HG02588 (cell line): ENCODE measurements at regions not wholly inside any gene's neighbourhood (a gene's known extent, or its start where the extent isn't known, plus 50 kb on each side); places are given as distances from the start of the nearest gene placed in this dataset.
A peak's percentile ranks its signal among the peaks of the same experiment; 100 is the strongest.
"Not testable (repeated sequence)": the region's sequence is repeated elsewhere in the genome, so short reads cannot be mapped to it uniquely, and the experiment has no call there.

Source experiments
- ATAC-seq: cut with Tn5 transposase; IDR thresholded peaks from one replicate; pipeline ENCODE4 v1.9.1; 2021; ENCODE audit warnings: mild to moderate bottlenecking, moderate library complexity; ENCODE audit not compliant: unreplicated experiment

- no peak for ATAC-seq
Measured at GRCh38 chr12:46087916-46088439, 97.6 kb upstream of the SCAF11 start.

GRCh38 chr12:46084666-46085631, 94.6 kb upstream of the SCAF11 start:
- ATAC-seq, result no peak

GRCh38 chr12:46082490-46083200, 92.3 kb upstream of the SCAF11 start:
- ATAC-seq, result no peak

GRCh38 chr12:46073321-46073720, 82.9 kb upstream of the SCAF11 start:
- no peak for ATAC-seq

GRCh38 chr12:46071769-46072624, 81.6 kb upstream of the SCAF11 start:
- peak; percentile 93 for ATAC-seq

- ATAC-seq, result no peak
Measured at GRCh38 chr12:46071335-46071734, 81.0 kb upstream of the SCAF11 start.

- no peak for ATAC-seq
Measured at GRCh38 chr12:46067094-46067493, 76.7 kb upstream of the SCAF11 start.

GRCh38 chr12:46065412-46066166, 75.2 kb upstream of the SCAF11 start:
- ATAC-seq, result peak; percentile 64

GRCh38 chr12:46064548-46064947, 74.2 kb upstream of the SCAF11 start:
- no peak for ATAC-seq

GRCh38 chr12:46058697-46059096, 68.3 kb upstream of the SCAF11 start:
- not testable (repeated sequence) for ATAC-seq

GRCh38 chr12:46050805-46051204, 60.4 kb upstream of the SCAF11 start:
- ATAC-seq, result no peak

- ATAC-seq, result no peak
Measured at GRCh38 chr12:46049665-46050064, 59.3 kb upstream of the SCAF11 start.

GRCh38 chr12:46046436-46046835, 56.1 kb upstream of the SCAF11 start:
- no peak for ATAC-seq

GRCh38 chr12:46043972-46044520, 53.7 kb upstream of the SCAF11 start:
- ATAC-seq, result no peak
